Spinal cord (tissue), 9 donors: ENCODE measurements at regions not wholly inside any gene's neighbourhood (a gene's known extent, or its start where the extent isn't known, plus 50 kb on each side); places are given as distances from the start of the nearest gene placed in this dataset.
"Not testable (repeated sequence)": the region's sequence is repeated elsewhere in the genome, so short reads cannot be mapped to it uniquely, and the experiment has no call there.

ENCODE experiments used
- DNase-seq, 6 donors: peaks; one replicate each; pipeline versions ENCODE4 v3.0.0 to v3.0.0-alpha.2; 2013 to 2015; ENCODE audit warnings: low spot score in 6 of 6, low read depth in 4 of 6
- H3K27ac ChIP-seq: one replicate; pipeline ENCODE4 v1.5.1; 2013; ENCODE audit warnings: low read depth, low read length, control low read depth
- H3K27me3 ChIP-seq: one replicate; pipeline ENCODE4 v1.6.1; 2013; ENCODE audit warnings: low read length; ENCODE audit not compliant: control insufficient read depth, insufficient read depth
- H3K36me3 ChIP-seq: one replicate; pipeline ENCODE4 v1.6.1; 2013; ENCODE audit warnings: low read length; ENCODE audit not compliant: control insufficient read depth, insufficient read depth
- H3K4me1 ChIP-seq: one replicate; pipeline ENCODE4 v1.6.1; 2013; ENCODE audit warnings: low read length; ENCODE audit not compliant: control insufficient read depth, insufficient read depth
- H3K4me3 ChIP-seq: one replicate; pipeline ENCODE4 v1.5.1; 2013; ENCODE audit warnings: low read depth, low read length, control low read depth
- H3K9me3 ChIP-seq: one replicate; pipeline ENCODE4 v1.6.1; 2013; ENCODE audit warnings: low read length; ENCODE audit not compliant: control insufficient read depth, insufficient read depth
- WGBS: methylation state at CpG from one replicate; pipeline ENCODE4 v1.1.5; 2013; ENCODE audit warnings: missing lambda C conversion rate; ENCODE audit not compliant: insufficient coverage; 5-methylcytosine and 5-hydroxymethylcytosine counted together
- donor health status: healthy.

GRCh38 chr6:1470040-1470439 lies 80.7 kb downstream of the FOXF2 start:
- Histone ChIP-seq H3K4me1 (no peaks in the 10 kb centered on the region), H3K9me3 (no peaks in the 10 kb centered on the region), H3K27me3 (no peaks in the 10 kb centered on the region), H3K36me3 (no peaks in the 10 kb centered on the region), H3K4me3 (no peak overlapping the region), H3K27ac (no peak overlapping the region)
- DNase-seq, result no peak
- 90% methylated on average over 2 of the region's 3 CpGs for WGBS

DNA sequence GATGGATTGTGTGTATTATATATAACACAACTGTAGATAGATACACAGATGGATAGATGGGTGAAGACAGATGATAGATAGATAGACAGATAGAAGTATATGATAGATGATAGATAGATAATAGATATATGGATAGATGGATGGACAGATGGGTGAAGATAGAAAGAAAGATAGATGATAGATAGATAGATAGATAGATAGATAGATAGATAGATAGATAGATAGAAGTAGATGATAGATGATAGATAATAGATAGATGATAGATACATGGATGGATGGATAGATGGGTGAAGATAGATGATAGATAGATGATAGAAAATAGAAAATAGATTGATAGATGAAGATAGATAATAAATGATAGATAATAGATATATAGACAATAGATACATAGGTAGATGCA lies 83.3 kb downstream of the FOXF2 start:
- Histone ChIP-seq H3K4me3 (no peak overlapping the region), H3K4me1 (no peaks in the 10 kb centered on the region), H3K36me3 (no peaks in the 10 kb centered on the region), H3K9me3 (no peaks in the 10 kb centered on the region), H3K27ac (no peak overlapping the region), H3K27me3 (no peaks in the 10 kb centered on the region)
- no peak for DNase-seq

DNA sequence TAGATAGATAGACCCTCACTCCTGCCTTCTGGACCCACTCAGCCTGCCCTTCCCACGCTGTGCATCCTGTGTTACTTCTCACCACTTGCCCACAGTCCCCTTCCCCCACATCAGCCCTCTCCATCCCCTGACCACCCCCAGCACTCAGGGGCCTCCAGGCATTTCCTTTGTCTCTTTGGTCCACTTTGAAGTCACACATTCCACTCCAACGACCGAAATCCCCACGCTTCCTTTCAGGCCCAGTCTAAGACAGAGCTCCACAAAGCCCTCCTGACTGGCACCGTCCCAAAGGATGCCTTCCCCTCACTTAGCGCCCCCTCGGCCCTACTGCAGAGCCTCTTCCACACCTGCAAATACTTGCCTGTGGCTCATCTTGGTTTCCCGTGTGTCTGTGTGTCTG lies 83.8 kb downstream of the FOXF2 start:
- H3K4me1 ChIP-seq, result no peaks in the 10 kb centered on the region
- H3K36me3 ChIP-seq, result no peaks in the 10 kb centered on the region
- H3K27me3 ChIP-seq, result no peaks in the 10 kb centered on the region
- no peak for DNase-seq
- no peak overlapping the region for H3K27ac ChIP-seq
- 48% methylated on average over 5 of the region's 8 CpGs for WGBS
- H3K9me3 ChIP-seq, result no peaks in the 10 kb centered on the region
- H3K4me3 ChIP-seq, result no peak overlapping the region

DNA sequence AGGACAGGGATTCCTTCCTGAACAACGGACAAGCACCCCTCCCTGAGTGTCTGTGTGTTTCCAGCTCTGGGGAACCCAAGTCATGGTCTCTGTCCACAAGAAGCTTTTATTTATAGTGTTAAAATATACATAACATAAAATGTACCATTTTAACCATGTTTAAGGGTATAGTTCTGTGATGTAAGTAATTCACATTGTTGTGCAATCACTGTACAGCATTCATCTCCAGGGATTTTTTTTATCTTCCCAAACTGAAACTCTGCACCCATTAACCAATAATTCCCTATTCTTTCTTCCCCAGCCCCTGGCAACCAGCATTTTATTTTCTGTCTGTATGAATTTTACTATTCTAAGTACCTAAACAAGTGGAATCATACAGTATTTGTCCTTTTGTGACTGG lies 84.2 kb downstream of the FOXF2 start:
- no peaks in the 10 kb centered on the region for H3K9me3 ChIP-seq
- H3K27me3 ChIP-seq, result no peaks in the 10 kb centered on the region
- no peaks in the 10 kb centered on the region for H3K4me1 ChIP-seq
- 80% methylated on average over 1 of the region's 1 CpG for WGBS
- H3K27ac ChIP-seq, result no peak overlapping the region
- no peak for DNase-seq
- no peak overlapping the region for H3K4me3 ChIP-seq
- H3K36me3 ChIP-seq, result no peaks in the 10 kb centered on the region

- no peaks in the 10 kb centered on the region for H3K4me1 ChIP-seq
- no peak for DNase-seq
- WGBS, result no CpG with 5 or more reads among the region's 4 CpGs
- H3K36me3 ChIP-seq, result no peaks in the 10 kb centered on the region
- no peak overlapping the region for H3K27ac ChIP-seq
- no peak overlapping the region for H3K4me3 ChIP-seq
- no peaks in the 10 kb centered on the region for H3K27me3 ChIP-seq
- H3K9me3 ChIP-seq, result no peaks in the 10 kb centered on the region
Measured at GRCh38 chr6:1474205-1474604, 84.8 kb downstream of the FOXF2 start.

GRCh38 chr6:1475174-1475573 lies 85.8 kb downstream of the FOXF2 start:
- no peak overlapping the region for H3K27ac ChIP-seq
- no peak overlapping the region for H3K4me3 ChIP-seq
- DNase-seq, result no peak
- H3K36me3 ChIP-seq, result no peaks in the 10 kb centered on the region
- H3K9me3 ChIP-seq, result no peaks in the 10 kb centered on the region
- H3K4me1 ChIP-seq, result no peaks in the 10 kb centered on the region
- H3K27me3 ChIP-seq, result no peaks in the 10 kb centered on the region
- WGBS, result no CpG with 5 or more reads among the region's 1 CpG

- no peaks in the 10 kb centered on the region for H3K27me3 ChIP-seq
- 91% methylated on average over 5 of the region's 11 CpGs for WGBS
- DNase-seq, result no peak
- no peaks in the 10 kb centered on the region for H3K36me3 ChIP-seq
- H3K27ac ChIP-seq, result no peak overlapping the region
- no peaks in the 10 kb centered on the region for H3K4me1 ChIP-seq
- no peaks in the 10 kb centered on the region for H3K9me3 ChIP-seq
- H3K4me3 ChIP-seq, result no peak overlapping the region
Measured at GRCh38 chr6:1477432-1478090, 88.2 kb downstream of the FOXF2 start.

- H3K4me3 ChIP-seq, DNase-seq, H3K9me3 ChIP-seq, H3K27ac ChIP-seq, H3K27me3 ChIP-seq, H3K36me3 ChIP-seq, H3K4me1 ChIP-seq: not testable (repeated sequence)
- WGBS, result 71% methylated on average over 3 of the region's 4 CpGs
Measured at GRCh38 chr6:1478163-1478826, 88.9 kb downstream of the FOXF2 start.

GRCh38 chr6:1479095-1479494 lies 89.7 kb downstream of the FOXF2 start:
- DNase-seq, result no peak
- Histone ChIP-seq H3K27ac (no peak overlapping the region), H3K4me3 (no peak overlapping the region), H3K27me3 (no peaks in the 10 kb centered on the region), H3K9me3 (no peaks in the 10 kb centered on the region), H3K36me3 (no peaks in the 10 kb centered on the region), H3K4me1 (no peaks in the 10 kb centered on the region)
- WGBS, result 73% methylated on average over 2 of the region's 2 CpGs

GRCh38 chr6:1479601-1480221 lies 90.3 kb downstream of the FOXF2 start:
- DNase-seq, result no peak
- no peaks in the 10 kb centered on the region for H3K27me3 ChIP-seq
- H3K27ac ChIP-seq, result no peak overlapping the region
- WGBS, result 80% methylated on average over 1 of the region's 3 CpGs
- no peaks in the 10 kb centered on the region for H3K9me3 ChIP-seq
- no peak overlapping the region for H3K4me3 ChIP-seq
- H3K4me1 ChIP-seq, result no peaks in the 10 kb centered on the region
- H3K36me3 ChIP-seq, result no peaks in the 10 kb centered on the region
